Activated B cell treated with CpG ODN at 0.5 μM for 24 hours (primary cell): ENCODE measurements at regions not wholly inside any gene's neighbourhood (a gene's known extent, or its start where the extent isn't known, plus 50 kb on each side); places are given as distances from the start of the nearest gene placed in this dataset.

Experiments used
- ATAC-seq: fragments of 200-7000 bp; cut with Tn5 transposase; one replicate; pipeline ENCODE4 v1.10.0; 2021; ENCODE audit warnings: low read depth, mild to moderate bottlenecking, moderate library complexity
- CTCF ChIA-PET: fragments of 350-600 bp; sonication (Branson Sonifier 250); formaldehyde crosslinking; loops from one replicate; lab custom pipeline; 2021; ENCODE audit warnings: antibody characterized with exemption; lab: Charles Lee
- POLR2A ChIA-PET: fragments of 350-600 bp; sonication (Branson Sonifier 250); formaldehyde crosslinking; loops from one replicate; lab custom pipeline; 2021; ENCODE audit warnings: antibody characterized with exemption; lab: Charles Lee
- DNase-seq: peaks from one replicate; pipeline ENCODE4 v3.0.0; 2022
- H3K27ac Mint-ChIP-seq: one replicate; pipeline ENCODE4 v1.8.0; 2020; ENCODE audit warnings: mixed read lengths
- H3K27me3 Mint-ChIP-seq: one replicate; pipeline ENCODE4 v1.8.0; 2021; ENCODE audit warnings: mixed read lengths
- H3K36me3 Mint-ChIP-seq: one replicate; pipeline ENCODE4 v1.8.0; 2021; ENCODE audit warnings: low read depth, mixed read lengths
- H3K4me1 Mint-ChIP-seq: one replicate; pipeline ENCODE4 v1.8.0; 2021; ENCODE audit warnings: mixed read lengths
- H3K4me3 Mint-ChIP-seq: one replicate; pipeline ENCODE4 v1.8.0; 2020; ENCODE audit warnings: mild to moderate bottlenecking, mixed read lengths
- H3K9me3 Mint-ChIP-seq: one replicate; pipeline ENCODE4 v1.8.0; 2020; ENCODE audit warnings: mixed read lengths
- intact Hi-C: fragments of 100-400 bp; cut with micrococcal nuclease; formaldehyde crosslinking; loops from one replicate; pipeline ENCODE4 v1.15.1; 2024
- TF ChIP-seq, protein P1 (sequence below): fragments of 200-600 bp; IDR thresholded peaks from one replicate; pipeline ENCODE4 v1.8.0; 2022; ENCODE audit warnings: antibody characterized with exemption, mild to moderate bottlenecking

DNA sequence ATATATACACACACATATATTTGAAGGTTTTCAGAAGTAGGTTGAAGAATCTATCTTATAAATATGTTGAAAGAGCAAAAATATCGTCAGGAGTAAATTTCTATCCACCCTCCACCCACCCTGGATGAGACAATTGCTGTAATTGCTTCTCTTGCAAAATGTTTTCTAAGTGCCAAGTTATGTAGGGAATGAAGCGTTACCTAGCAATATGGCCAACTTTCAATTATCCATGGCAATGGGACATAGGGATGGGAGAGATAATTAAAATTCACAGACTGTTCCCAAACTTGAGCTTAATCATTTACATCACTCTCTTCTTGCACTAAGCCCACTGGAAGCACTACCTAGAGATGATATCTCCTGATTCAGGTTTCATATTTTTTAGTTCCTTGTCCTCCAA is 806.2 kb upstream of the RAG2 start:
- Mint-ChIP-seq H3K27ac (no peak overlapping the region), H3K36me3 (no peaks in the 10 kb centered on the region), H3K9me3 (peaks cover 13% of the 10 kb centered on the region), H3K27me3 (no peaks in the 10 kb centered on the region), H3K4me1 (no peaks in the 10 kb centered on the region), H3K4me3 (no peak overlapping the region)
- CTCF ChIA-PET: no interaction called here
- ATAC-seq (no peak), DNase-seq (no peak)
- TF ChIP-seq, protein P1, sequence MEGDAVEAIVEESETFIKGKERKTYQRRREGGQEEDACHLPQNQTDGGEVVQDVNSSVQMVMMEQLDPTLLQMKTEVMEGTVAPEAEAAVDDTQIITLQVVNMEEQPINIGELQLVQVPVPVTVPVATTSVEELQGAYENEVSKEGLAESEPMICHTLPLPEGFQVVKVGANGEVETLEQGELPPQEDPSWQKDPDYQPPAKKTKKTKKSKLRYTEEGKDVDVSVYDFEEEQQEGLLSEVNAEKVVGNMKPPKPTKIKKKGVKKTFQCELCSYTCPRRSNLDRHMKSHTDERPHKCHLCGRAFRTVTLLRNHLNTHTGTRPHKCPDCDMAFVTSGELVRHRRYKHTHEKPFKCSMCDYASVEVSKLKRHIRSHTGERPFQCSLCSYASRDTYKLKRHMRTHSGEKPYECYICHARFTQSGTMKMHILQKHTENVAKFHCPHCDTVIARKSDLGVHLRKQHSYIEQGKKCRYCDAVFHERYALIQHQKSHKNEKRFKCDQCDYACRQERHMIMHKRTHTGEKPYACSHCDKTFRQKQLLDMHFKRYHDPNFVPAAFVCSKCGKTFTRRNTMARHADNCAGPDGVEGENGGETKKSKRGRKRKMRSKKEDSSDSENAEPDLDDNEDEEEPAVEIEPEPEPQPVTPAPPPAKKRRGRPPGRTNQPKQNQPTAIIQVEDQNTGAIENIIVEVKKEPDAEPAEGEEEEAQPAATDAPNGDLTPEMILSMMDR: no peak
- POLR2A ChIA-PET: no interaction called here
- intact Hi-C loops: no loop called here

DNA sequence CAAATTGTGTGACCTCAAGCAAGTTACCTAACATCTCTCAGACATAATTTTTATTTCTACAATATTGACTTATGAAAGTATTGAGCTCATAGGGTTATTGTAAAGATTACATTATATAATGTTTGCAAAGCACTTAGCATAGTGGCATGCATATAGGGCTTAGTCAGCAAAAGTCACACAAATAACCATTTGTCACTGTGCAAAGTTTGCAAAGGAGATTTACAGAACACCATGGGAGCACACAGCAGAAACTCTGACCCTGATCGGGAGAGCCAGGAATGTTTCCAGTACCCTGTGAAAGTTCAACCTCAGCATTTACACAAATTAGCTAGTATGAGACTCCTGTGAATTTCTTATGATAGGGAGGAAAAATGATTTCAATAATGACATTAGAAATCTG is 804.6 kb upstream of the RAG2 start:
- H3K27me3 Mint-ChIP-seq: no peaks in the 10 kb centered on the region
- H3K4me3 Mint-ChIP-seq: no peak overlapping the region
- H3K27ac Mint-ChIP-seq: no peak overlapping the region
- intact Hi-C loops: no loop called here
- TF ChIP-seq, protein P1: no peak
- no peaks in the 10 kb centered on the region for H3K36me3 Mint-ChIP-seq
- no peak for ATAC-seq
- DNase-seq: no peak
- CTCF ChIA-PET: no interaction called here
- no peaks in the 10 kb centered on the region for H3K4me1 Mint-ChIP-seq
- POLR2A ChIA-PET: no interaction called here
- H3K9me3 Mint-ChIP-seq: peaks cover 13% of the 10 kb centered on the region

DNA sequence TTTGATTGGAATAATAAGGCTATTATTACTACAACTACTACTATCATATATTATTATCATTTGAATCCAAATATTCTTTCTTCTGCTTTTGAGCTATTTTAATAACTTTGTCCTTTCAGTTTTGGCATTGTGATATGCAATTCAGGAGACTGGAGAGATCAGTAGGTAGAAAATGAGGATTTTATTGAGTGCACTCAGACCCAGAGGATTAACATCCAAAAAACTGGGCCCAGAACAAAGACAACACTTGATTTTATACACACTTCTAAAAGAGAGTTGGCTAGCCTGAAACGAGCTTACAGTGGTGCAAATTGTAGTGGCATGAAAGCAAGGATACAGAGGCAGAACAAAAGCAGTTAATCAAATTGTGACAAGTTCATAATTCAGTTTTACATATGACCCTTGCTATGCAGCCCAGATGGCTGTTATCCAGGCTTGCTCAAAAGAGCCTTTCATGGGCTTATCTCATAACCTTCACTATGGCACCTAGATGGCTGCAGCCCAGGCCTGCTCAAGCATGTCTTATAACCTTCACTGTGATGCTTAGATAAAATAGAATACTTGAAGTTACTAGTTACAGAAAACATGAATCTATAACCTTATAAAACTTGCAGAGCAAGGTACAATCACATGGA is 796.3 kb upstream of the RAG2 start:
- TF ChIP-seq, protein P1: no peak
- ChIA-PET POLR2A (no interaction called here), CTCF (no interaction called here)
- DNase-seq: no peak
- Mint-ChIP-seq H3K4me3 (no peak overlapping the region), H3K9me3 (peaks cover 25% of the 10 kb centered on the region), H3K36me3 (no peaks in the 10 kb centered on the region), H3K4me1 (no peaks in the 10 kb centered on the region), H3K27ac (no peak overlapping the region), H3K27me3 (no peaks in the 10 kb centered on the region)
- ATAC-seq: no peak
- intact Hi-C loops: no loop called here

DNA sequence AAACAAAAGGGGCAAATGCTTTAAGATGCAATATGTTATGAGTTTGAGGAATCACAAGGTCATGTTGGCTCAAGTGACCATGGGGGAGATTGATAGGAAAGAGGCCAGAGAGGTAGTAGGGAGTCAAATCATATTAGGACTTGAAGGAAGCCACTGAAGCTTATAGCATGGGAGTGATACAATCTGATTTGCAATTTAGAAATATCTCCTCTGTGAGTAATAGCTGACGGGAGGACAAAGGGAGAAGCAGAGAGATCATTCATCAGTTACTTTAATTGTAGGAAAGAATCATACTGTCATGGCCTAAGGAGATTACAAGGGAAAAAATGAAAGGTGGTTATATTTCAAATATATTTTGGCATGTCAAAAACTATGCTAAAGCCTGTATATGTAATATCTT is 793.6 kb upstream of the RAG2 start:
- intact Hi-C loops: no loop called here
- no peaks in the 10 kb centered on the region for H3K36me3 Mint-ChIP-seq
- H3K9me3 Mint-ChIP-seq: peaks cover 25% of the 10 kb centered on the region
- H3K27me3 Mint-ChIP-seq: no peaks in the 10 kb centered on the region
- no peaks in the 10 kb centered on the region for H3K4me1 Mint-ChIP-seq
- ChIA-PET POLR2A (no interaction called here), CTCF (no interaction called here)
- TF ChIP-seq, protein P1: no peak
- H3K4me3 Mint-ChIP-seq: no peak overlapping the region
- DNase-seq (no peak), ATAC-seq (no peak)
- H3K27ac Mint-ChIP-seq: no peak overlapping the region

DNA sequence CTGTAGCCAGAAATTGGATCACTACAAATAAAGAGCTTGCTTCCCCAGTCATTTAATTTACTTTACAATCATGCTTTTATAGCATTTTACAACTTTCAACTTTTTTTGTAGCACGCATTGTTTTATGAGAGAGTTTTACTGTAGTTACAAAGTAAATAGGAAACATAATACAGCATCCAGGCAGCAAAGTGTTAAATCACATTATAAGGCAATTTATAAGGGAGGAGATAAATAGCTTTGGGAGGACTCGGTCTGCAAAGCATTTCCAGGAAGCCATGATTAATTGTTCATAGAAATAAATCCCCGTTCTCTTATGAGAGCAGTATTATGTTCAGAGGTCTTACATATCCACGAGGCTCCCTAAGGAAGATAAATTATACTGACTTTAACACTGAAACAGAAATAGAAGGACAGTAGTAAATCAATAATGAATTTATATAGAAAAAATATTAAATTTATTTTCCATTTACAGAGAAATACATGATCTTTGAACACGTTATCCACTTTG is 792.6 kb upstream of the RAG2 start:
- TF ChIP-seq, protein P1: no peak

More for the DNA sequence above, 792.6 kb upstream of the RAG2 start:
- DNase-seq (no peak), ATAC-seq (no peak)
- H3K36me3 Mint-ChIP-seq: no peaks in the 10 kb centered on the region
- H3K27ac Mint-ChIP-seq: no peak overlapping the region
- intact Hi-C loops: no loop called here
- no peaks in the 10 kb centered on the region for H3K4me1 Mint-ChIP-seq
- no peak overlapping the region for H3K4me3 Mint-ChIP-seq
- H3K9me3 Mint-ChIP-seq: peaks cover 19% of the 10 kb centered on the region
- CTCF ChIA-PET: no interaction called here
- H3K27me3 Mint-ChIP-seq: no peaks in the 10 kb centered on the region
- POLR2A ChIA-PET: no interaction called here
